CD4-positive, alpha-beta T cell treated with Interleukin-12 subunit alpha and Interleukin-12 subunit beta, for 1 hour (primary cell): ENCODE measurements at regions not wholly inside any gene's neighbourhood (a gene's known extent, or its start where the extent isn't known, plus 50 kb on each side); places are given as distances from the start of the nearest gene placed in this dataset.

Experiments used
- DNase-seq: peaks from one replicate; pipeline ENCODE4 v3.0.0-alpha.2; 2020

DNA sequence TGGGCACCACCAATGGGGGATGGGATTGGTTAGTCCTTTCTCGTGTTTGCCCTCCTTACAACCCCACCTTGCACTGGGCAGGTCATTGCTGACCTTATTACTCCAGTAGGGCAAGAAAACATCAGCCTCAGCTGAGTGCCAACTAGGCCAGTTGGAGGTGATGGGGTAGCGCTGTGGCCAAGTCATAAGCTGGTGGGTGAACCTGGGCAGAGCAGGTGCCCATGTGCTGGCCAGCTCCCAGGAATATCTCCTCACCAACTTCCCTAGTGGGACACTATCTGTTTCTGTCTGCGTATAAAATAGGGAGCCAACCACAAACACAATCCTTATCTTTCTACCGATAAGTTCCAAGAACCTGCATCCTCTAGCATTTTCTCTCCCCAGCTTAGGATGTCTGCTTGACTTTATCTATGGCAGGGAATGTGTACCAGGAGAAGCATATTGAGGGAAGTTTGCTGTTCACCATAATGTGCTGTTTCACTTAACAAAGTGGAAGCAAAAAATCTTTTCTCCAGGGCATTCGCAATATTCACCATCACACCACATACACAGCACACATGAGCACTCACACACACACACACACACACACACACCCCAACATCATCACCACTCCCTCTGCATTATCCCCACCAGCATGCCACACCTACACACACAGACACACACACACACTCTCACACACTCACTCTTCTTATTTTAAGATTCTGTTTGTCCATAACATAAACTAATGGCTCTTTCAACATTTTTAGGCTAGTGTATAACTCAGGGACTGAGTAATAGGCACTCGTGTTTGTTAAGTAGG, 390.0 kb downstream of the ENC1 start:
- DNase-seq: no peak

DNA sequence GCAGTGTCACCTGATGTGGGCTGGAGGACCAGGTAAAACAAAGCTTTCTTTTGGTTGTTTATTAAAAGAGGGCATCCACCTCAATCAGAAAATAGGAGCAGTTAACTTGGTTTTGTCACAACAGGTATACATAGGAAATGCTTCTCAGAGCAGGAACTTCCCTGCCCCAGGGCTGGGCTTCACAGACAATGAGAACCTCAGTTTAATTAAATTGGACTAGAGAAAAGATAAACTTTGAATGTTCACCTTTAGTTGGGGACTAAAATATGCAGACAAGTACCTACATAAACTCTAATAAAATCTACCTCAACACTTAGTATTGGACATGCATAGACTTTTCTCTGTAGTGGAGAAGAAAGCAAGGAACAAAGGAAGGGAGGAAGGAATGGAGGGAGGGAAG, 392.0 kb downstream of the ENC1 start:
- DNase-seq: no peak

DNA sequence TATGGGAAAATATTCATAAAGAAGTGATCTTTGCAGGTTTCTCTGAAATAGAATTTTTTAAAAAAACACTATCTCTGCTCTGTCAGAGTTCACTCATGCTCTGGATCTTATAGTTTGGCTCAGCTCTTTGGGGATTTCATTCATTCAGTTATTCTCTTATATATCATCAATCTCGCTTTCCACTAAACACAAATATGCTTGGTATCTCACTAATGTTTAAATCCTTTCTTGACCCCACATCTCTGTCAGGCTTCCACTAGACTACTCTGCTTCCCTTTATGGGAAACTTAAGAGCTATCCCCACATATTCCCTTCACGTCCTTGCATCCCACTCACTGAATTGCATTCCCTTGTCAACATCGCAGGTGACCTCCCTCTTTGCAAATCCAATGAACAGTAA, 396.1 kb downstream of the ENC1 start:
- DNase-seq: no peak

DNA sequence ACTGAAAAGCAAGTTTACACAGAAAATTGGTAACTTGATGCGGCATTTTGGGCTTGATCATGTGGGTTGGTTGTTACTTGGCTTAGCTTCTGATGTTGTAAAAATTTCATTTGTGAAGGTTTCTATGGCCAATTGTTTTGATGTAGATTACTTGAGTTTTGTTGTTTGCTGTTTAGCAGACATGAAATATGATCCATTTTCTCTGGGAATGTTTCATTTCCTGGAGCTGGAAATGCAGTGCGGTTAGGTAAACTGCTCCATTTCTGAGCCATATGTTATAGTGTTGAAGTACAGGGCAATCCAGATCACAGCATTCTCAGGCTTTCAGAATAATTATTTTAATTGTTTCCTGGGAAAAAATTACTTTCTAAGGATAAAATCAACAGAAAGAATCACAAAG, 396.9 kb downstream of the ENC1 start:
- DNase-seq: no peak

DNA sequence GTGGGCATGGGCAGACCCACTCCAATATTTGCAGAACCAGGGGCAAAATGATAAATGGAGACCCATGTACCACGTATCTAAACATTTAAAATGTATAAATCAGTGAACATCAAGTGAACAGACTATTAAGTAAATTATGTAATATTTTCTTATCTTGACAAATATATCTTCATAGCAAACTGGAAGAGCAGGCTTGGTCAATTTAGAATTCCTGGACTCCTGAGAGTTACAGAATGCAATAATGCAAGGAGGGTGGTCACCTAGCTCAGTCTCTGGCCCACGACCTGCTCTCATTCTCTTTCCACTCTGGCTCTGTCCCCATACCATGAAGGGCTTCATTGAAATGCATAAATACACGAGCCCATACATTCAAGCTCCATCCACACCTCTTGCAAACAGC, 398.0 kb downstream of the ENC1 start:
- no peak for DNase-seq

DNA sequence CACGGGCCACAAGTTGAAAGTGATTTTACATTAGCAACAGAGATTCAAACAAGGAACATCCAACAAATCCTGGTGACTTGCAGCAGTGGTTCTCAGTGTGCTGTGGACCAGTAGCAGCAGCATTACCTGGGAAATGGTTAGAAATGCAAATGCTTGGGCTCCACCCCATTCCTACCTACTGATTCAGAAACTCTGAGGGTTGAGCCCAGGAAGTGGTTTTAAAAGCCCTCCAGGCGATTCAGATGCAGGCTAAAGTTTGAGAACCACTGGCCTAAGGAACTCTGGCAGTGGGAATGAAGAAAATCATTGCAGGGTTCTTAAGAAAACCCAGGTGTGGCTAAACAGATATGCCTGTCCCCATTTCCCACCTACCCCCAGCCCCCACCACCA, 398.8 kb downstream of the ENC1 start:
- no peak for DNase-seq

DNA sequence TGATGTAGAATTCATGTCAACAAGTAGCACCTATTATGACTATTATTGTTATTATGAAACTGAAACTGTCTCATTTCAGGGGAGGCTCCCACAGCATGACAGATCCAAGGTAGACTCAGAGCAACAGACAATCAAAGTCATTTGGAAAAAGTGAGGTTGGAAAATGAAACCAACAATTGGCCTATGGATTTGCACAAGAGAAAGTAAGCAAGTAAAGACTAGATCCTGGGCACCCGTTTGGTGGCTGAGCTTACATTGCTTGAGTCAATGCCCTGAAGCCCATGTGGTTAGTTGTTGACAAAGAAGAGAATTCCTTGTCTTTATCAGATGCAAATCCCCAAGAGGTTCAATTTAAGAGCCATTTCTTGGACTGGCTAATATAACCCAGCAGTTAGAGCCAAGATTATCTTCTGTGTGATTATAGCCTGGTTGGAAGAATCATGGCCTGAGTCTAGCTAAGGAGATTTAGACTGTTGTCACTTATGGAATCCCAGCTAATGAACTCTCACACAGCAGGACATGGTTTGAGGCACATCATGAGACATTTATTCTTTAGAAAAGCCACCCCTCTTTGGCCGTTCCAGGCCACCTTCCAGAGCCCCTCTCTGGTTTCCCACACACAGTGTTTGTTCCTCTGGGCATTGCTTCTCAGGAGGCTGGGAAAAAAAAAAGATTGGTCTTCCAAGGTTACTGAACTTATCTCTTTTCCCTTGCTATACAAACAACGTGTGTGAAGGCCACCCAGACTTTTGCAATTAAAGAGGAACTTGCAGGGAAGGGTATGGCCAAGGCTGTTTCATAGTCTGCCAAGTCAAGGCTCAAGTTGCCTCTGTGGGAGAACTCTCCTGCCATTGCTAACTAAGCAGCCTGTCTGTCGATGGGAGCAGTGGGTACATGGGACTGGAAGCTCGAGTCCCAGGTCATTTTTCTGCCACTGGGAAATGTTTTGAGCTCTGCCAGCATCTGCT, 399.5 kb downstream of the ENC1 start:
- no peak for DNase-seq

DNA sequence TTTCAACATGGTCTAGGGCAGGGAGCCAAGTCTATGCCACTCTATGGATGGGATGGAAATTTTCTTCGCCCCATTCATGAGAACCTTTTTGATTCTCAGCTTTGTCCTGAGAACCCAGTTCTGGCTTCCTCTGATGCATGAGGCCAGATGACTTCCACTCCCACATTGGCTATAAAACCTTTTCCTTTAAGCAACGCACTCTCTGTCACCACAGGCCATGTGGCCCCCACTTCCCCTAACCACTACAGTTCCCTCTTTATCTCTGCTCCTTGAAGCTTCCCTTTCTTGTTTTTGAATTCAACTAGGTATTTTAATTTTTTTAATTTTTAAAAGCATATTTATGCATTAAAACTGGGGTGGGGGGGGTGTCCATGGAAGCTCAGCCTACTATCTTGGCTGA, 401.3 kb downstream of the ENC1 start:
- peak; percentile 5 for DNase-seq

DNA sequence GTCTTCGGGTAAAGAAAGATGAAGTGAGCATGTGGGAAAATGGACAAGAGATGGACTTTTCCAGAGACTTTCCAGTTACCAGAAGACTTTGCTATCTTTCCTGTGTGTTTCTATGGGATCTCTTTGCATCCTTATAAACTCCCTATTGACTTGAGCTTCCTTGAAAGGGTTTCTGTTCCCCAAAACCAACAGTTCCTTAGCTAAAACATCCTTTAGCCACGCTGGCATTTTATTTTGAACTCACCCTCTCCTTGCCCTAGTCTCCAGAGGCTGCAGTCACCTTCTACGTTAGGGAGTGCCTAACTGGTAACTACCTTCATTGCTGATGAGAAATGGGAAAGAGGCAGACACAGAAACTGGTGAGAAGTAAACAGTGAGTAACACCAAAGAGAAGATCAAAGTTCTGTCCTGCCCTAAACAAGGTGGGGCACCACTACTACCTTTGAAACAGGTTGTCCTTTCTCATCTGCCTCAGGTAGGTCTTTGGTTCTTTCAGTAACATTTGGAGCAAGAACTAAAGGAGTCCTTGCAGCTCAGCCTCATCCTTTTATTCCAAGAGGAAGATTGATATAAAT, 402.9 kb downstream of the ENC1 start:
- DNase-seq: no peak

DNA sequence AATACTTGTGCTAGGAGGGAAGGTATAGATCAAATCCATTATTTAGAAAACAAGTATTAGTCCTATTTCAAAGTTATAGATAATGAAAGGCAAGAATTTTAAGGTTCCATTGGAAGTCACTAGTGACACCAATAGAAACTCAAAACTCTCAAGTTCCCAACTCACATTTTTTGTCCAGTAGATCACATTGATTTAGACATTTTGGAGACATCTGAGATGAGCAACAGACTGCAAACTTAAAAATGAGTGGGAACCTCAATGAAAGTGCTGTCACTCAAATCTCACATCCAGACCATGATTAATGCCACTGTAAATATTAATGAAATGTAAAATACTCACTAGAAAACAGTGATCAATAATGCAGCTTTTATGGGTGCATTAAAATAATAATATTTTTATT, 405.0 kb downstream of the ENC1 start:
- DNase-seq: no peak

DNA sequence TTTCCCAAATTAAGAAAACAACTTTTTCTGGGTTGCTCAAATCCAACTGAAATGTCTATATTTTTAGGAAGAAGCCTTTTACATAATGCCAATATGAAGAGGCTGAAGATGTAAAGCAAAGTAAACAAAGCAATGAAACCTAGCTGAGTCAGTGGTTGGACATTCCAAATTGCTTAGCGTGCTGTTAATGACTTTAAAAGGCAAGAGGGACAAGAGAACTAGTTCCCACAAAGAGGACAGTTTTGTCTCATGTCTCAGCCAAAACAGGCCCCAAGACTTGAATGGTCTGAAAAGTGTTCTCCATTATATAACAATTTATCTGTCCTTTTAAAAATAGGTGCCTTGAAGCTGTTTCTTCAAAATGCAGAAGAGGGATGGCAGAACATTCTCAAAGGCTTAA, 407.0 kb downstream of the ENC1 start:
- no peak for DNase-seq

DNA sequence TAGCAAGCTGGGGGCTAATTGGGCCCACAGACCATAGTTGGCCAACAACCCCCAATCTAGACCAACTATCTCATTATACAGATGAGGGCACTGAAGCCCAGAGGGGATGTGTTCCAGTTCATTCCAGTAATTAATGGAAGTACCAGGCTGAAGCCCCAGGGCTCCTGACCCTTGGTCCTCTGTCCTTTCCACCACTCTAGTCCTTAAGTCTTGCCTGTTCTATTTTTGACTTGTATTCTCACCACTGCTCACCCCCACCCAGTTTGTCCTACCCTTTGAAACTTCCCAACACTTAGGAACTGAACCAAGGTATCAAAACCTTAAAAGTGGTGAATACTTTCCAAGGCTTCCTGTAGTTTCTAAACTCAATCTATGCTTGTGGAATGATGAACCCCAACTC, 407.4 kb downstream of the ENC1 start:
- DNase-seq: no peak

DNA sequence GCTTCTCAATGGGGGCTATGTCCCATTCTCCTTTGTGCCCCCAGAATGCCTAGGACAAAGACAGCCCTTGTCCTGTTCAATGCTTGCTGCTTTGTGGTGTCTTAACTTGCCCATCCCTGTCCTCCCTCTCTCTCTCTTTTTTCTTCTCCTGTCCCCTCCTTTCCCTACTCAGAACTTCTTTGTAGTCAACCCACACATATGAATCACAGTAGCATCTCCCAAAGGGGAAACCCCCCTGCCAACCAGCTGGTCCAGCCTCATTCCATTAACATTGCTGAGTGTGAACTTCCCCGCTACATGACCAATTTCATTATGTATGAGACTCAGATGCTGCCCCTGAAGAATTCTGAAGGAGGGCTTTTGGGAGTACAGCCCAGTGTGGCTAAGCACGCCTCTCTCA, 408.3 kb downstream of the ENC1 start:
- DNase-seq: no peak

DNA sequence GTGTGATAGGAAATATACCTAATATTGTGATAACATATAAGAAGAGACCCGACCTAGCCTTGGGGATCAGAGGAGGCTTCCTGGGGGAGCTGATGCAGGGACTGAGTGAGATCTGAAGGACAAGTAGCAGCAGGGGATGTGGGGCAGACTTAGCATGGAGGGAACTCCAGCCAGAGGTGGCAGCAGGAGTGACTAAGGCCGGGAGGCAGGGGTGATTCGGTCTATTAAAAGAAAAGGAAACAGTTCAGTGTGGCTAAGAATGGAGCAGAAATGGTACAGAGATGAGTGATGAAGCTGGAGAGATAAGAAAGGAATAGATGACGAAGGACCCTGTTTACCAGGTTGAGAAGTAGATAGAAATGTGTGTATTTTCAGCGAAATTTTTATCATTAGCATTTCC, 408.8 kb downstream of the ENC1 start:
- DNase-seq: no peak

DNA sequence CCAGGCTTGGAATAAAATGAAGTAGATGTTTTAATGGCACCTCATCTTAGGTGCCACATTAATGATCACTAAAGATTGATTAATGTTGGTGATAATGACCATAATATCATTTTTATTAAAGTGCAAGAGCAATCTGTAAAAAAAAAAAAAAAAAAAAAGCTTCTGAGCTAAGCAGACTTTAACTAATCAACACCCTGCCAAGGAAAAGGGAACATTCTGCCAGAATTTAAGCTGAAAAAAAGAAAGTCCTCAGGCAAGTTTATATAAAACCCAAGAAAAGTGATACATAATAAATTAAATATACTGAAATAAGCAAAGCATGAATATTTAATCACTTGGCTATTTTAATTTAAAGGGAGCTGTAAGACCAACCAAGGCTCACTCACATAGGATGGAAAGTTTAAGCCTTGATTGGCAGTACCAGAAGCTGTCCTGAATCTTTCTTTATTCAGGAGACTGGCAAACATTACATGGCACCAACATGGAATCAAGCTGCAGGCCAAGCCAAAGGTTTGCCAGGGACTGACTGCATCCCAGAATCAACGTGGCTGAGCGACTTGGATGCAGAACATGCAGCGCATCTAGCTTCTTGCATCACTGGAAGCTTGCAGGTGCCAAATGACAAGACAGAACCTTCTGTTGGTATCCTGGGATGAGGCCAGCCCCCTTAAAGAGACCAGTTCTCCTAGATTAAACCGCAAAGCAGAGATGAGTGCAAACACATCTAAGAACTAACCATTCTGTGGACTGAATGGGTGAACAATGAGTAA, 413.6 kb downstream of the ENC1 start:
- no peak for DNase-seq

DNA sequence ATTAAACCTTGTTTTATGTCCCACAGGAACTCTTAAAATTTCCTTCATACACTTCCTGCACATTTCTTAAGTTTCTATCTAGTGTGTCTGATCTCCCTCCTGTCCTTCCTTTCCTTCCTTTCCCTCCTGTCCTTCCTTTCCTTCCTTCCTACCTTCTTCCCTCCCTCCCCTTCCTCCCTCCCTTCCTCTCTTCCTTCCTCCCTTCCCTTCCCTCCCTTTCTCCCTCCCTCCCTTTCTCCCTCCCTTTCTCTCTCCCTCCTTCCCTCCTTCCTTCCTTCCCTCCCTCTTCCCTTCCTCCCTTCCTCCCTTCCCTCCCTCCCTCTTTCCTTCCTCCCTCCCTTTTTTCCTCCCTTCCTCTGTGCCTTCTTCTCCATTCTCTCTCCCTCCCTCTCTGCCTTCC, 414.9 kb downstream of the ENC1 start:
- no peak for DNase-seq

DNA sequence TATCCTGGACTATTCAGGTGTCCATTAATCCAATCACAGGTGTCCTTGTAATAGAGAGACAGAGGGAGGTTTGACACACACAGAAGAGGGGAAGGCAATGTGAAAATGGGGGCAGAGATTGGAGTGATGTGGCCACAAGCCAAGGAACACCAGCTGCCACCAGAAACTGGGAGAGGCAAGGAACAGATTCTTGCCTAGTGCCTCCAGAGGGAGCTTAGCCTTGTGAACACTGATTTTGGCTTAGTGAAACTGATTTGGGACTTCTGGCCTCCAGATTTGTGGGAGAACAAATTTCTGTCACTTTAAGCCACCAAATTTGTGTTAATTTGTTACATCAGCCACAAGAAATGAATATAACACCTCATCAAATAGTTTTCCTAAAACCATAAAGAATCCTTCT, 416.2 kb downstream of the ENC1 start:
- no peak for DNase-seq

DNA sequence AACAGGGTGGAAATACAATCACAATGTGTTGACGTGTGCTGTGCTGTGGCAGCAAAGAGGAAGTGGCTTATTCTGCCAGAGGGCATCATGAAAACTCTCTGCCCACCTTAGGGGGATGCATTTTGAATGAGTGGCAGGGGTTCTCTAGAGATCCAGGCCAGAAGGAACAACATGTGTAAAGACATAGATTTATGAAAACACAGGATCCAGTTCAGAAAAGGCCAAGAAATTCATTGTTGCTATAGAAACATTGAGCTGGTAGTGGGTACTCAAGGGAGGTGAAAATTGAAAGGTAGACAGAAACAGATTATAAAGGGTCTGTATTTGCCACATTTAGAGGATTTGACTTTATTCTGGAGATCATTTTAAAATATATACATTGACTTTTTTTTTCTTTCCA, 417.7 kb downstream of the ENC1 start:
- no peak for DNase-seq

DNA sequence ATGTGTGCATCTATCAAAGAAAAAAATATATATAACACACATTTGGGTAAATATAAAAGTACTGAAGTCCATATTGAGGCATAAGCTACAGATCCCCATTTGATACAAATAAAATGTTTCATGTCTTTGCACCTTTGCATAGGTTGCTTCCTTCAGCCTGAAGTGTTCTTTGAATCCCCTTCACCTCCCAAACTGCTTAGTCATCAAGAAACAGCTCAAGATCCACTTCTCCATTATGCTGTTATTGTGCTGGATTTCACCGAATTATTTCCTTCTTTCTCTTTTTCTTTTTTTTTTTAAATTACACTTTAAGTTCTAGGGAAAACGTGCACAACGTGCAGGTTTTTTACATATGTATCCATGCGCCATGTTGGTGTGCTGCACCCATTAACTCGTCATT, 419.1 kb downstream of the ENC1 start:
- DNase-seq: no peak

DNA sequence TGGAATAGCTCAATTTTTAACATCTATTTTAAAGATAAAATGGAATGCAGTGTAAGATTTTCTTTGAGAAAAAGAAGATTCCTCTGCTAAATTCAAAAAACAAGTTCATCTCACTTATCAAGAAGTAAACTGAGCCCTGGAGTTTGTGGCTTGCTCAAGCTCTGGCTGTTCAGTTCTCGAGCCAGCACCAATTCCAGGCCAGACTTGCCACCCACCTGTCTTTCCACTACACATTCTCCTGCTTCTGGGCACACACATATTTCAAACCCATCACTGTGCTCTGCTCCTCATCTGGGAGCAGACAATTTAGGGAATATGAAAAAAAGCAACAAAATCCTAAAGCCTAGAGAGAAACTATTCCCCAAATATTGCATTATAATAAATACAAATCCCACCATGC, 424.5 kb downstream of the ENC1 start:
- DNase-seq: no peak

DNA sequence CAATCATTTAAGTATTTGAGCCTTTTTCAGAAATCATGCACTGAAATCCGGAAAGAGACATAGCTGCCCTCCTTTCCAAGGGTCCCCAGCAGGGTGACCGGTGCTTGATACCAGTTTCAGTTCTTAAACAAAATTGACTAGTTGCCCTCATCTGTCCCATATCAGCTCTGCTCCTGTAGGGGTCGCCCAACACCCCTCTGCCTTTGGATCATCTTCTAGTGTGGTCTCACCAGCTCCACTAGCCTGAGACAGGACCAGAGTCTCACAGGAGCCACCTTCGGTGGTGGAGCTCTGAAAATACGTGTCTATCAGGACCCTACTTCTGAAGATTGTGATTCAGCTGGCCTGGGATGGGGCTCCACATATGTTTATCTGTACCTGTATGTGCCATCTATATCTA, 428.2 kb downstream of the ENC1 start:
- DNase-seq: no peak

DNA sequence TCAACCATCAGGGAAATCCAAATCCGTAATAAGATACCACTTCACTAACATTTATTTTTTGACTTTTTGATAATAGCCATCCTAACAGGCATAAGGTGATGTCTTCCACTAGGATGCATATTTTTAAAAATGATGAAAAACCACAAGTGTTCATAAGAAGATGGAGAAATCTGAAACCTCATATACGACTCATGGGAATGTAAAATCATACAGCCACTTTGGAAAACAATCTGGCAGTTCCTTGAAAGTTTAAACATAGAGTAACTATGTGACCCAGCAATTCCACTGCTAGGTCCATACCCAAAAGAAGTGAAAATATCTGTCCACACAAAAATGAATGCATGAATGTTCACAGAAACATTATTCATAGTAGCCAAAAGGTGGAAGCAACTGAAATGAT, 431.0 kb downstream of the ENC1 start:
- no peak for DNase-seq
